IMR-90 (cell line): ENCODE measurements at regions not wholly inside any gene's neighbourhood (a gene's known extent, or its start where the extent isn't known, plus 50 kb on each side); places are given as distances from the start of the nearest gene placed in this dataset.

Source experiments
- BHLHE40 ChIP-seq: fragments of 150-350 bp; IDR thresholded peaks from 2 replicates; pipeline ENCODE4 v1.6.1; 2016; ENCODE audit warnings: mild to moderate bottlenecking, low read depth, low read length
- CEBPB ChIP-seq: IDR thresholded peaks from 2 replicates; pipeline ENCODE4 v1.6.1; 2012; ENCODE audit warnings: low read depth, low read length, improper control_type of control experiment
- CTCF ChIP-seq: conservative IDR thresholded peaks from 2 replicates; pipeline ENCODE4 v1.5.1; 2012; ENCODE audit warnings: mild to moderate bottlenecking, low read depth, low read length, improper control_type of control experiment
- FOS ChIP-seq: fragments of 150-350 bp; IDR thresholded peaks from 2 replicates; pipeline ENCODE4 v1.6.1; 2016; ENCODE audit warnings: low read depth, low read length
- MAZ ChIP-seq: IDR thresholded peaks from 2 replicates; pipeline ENCODE4 v1.6.1; 2012; ENCODE audit warnings: low read depth, mild to moderate bottlenecking, low read length, improper control_type of control experiment, moderate library complexity, borderline replicate concordance
- MXI1 ChIP-seq: IDR thresholded peaks from 2 replicates; pipeline ENCODE4 v1.6.1; 2012; ENCODE audit warnings: low read depth, mild to moderate bottlenecking, low read length, moderate library complexity, borderline replicate concordance
- POLR2A ChIP-seq: IDR thresholded peaks from 2 replicates; pipeline ENCODE4 v1.6.1; 2012; ENCODE audit warnings: mild to moderate bottlenecking, low read depth, low read length
- RAD21 ChIP-seq: IDR thresholded peaks from 2 replicates; pipeline ENCODE4 v1.6.1; 2012; ENCODE audit warnings: low read length, improper control_type of control experiment
- RFX5 ChIP-seq: IDR thresholded peaks from 2 replicates; pipeline ENCODE4 v1.8.0; 2012; ENCODE audit warnings: low read depth, mild to moderate bottlenecking, low read length, moderate library complexity
- TF ChIP-seq, protein P1 (sequence below): fragments of 150-350 bp; IDR thresholded peaks from 2 replicates; pipeline ENCODE4 v1.6.1; 2017; ENCODE audit warnings: mild to moderate bottlenecking, antibody characterized with exemption, low read length, low read depth
- TF ChIP-seq, protein P2 (sequence below): fragments of 150-350 bp; IDR thresholded peaks from 2 replicates; pipeline ENCODE4 v1.6.1; 2016; ENCODE audit warnings: low read depth, mild to moderate bottlenecking, low read length, moderate library complexity, borderline replicate concordance

GRCh38 chr12:86597431-86597830 is 341.2 kb upstream of the MGAT4C start:
- TF ChIP-seq CTCF = no peak
- no peak for TF ChIP-seq POLR2A
- no peak for TF ChIP-seq MXI1
- TF ChIP-seq, protein P1, sequence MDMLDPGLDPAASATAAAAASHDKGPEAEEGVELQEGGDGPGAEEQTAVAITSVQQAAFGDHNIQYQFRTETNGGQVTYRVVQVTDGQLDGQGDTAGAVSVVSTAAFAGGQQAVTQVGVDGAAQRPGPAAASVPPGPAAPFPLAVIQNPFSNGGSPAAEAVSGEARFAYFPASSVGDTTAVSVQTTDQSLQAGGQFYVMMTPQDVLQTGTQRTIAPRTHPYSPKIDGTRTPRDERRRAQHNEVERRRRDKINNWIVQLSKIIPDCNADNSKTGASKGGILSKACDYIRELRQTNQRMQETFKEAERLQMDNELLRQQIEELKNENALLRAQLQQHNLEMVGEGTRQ = no peak
- TF ChIP-seq RFX5 = no peak
- TF ChIP-seq MAZ = no peak
- TF ChIP-seq RAD21 = no peak
- TF ChIP-seq BHLHE40 = no peak
- TF ChIP-seq FOS = no peak
- TF ChIP-seq, protein P2, sequence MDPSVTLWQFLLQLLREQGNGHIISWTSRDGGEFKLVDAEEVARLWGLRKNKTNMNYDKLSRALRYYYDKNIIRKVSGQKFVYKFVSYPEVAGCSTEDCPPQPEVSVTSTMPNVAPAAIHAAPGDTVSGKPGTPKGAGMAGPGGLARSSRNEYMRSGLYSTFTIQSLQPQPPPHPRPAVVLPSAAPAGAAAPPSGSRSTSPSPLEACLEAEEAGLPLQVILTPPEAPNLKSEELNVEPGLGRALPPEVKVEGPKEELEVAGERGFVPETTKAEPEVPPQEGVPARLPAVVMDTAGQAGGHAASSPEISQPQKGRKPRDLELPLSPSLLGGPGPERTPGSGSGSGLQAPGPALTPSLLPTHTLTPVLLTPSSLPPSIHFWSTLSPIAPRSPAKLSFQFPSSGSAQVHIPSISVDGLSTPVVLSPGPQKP = no peak
- TF ChIP-seq CEBPB = no peak
